HG02678 (cell line): ENCODE measurements at regions not wholly inside any gene's neighbourhood (a gene's known extent, or its start where the extent isn't known, plus 50 kb on each side); places are given as distances from the start of the nearest gene placed in this dataset.
"Not testable (repeated sequence)": the region's sequence is repeated elsewhere in the genome, so short reads cannot be mapped to it uniquely, and the experiment has no call there.

Source experiments
- ATAC-seq: cut with Tn5 transposase; IDR thresholded peaks from one replicate; pipeline ENCODE4 v1.9.1; 2021; ENCODE audit warnings: mild to moderate bottlenecking, moderate library complexity; ENCODE audit not compliant: unreplicated experiment

DNA sequence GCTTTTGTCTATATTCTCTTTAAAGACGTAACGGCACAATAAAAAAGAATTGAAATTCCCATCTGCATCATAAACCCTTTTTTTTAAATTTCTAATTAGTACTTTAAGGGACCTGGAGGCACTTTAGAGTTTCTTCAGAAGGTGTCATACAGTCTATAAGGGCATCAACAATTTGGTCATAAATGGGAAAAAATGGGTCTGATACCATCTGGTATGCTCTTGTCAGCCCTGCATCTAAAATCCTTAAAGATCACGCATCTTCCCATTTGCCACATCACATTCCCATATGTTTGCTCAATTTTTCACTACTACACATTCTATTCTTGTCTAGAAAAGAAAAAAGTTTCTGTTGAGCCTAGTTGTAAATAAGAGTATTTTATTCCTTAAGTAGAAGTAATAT, 53.8 kb downstream of the COX7C start:
- ATAC-seq: no peak

DNA sequence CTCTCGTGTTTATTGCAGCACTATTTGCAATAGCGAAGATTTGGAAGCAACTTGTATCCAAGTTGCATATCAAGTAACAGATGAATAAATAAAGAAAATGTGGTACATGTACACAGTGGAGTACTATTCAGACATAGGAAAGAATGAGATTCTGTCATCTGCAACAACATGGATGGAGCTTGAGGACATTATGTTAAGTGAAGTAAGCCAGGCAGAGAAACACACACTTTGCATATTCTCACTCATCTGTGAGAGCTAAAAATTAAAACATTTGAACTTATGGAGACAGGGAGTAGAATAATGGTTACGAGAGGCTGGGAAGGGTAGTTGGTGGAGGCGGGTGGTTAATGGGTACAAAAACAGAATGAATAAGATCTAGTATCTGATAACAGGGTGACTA, 56.3 kb downstream of the COX7C start:
- ATAC-seq: no peak

DNA sequence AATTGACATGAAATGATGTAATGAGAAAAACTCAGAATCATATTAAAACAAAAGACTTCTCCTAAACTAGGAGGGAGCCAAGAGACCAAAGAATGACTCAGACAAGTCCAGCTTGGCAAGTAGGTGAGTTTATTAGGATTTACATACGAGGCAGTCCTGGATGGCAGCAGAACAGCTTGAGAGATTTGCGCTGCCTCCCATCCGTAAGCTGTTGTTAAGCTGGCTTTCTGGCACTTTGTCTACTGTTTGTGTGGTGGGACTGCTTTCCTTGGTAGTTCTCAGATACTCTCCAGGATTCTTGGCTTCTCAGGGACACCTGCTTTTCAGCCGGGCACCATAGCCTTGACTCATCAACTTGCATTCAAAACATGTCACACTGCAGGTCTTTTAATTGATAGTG, 57.6 kb downstream of the COX7C start:
- no peak for ATAC-seq

DNA sequence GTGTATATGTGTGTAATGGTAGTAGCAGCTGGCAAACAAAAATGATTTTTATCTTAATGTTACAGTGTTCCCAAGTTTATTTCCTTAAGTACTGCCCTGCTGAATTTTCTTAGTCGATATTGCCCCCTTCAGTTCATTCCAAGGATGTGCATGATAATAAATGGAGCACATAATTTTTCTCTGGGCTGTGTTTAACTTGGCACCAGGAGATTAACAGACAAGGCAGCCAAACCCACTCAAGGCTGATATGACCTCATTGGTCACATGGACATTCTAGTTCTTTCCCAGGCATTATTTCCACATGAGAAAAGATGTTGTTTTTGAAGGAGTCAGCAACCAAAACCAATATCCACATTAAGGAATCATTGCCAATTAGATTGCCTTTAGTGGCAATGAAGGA, 61.8 kb downstream of the COX7C start:
- ATAC-seq: peak; percentile 67

DNA sequence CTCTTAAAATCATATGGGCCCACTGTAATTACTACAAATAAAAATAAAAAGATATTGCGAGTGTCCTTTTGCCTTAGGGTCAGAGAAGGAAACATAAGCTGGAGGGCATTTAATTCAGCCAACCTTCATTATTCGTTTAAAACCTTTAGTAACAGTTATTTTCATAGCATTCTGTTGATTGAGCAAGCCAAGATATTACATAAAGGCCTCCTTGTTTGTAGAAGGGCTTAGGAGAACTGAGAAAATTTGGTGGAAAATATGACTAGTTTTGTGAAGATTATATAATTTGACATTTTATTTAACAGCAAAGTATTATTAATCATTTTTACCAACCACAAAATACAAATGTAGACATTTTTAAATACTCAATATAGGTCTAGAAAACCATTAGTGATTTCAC, 62.2 kb downstream of the COX7C start:
- ATAC-seq: no peak

DNA sequence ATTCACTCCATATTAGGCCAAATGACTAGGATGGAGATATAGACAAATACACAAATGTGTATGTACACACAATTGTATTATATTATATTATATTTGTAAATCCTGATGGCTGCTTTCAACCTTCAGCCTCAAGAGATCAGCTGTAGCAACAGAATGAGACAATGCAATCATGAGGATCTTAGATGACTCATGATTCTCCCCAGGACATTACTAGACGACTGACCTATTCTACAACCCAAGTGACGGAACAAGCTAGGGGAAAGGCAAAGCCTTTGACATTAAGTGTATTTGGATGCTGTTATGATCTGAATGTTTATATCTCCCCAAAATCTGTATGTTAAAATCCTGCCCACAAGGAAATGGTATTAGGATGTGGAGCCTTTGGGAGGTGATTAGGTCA, 66.5 kb downstream of the COX7C start:
- ATAC-seq: no peak

DNA sequence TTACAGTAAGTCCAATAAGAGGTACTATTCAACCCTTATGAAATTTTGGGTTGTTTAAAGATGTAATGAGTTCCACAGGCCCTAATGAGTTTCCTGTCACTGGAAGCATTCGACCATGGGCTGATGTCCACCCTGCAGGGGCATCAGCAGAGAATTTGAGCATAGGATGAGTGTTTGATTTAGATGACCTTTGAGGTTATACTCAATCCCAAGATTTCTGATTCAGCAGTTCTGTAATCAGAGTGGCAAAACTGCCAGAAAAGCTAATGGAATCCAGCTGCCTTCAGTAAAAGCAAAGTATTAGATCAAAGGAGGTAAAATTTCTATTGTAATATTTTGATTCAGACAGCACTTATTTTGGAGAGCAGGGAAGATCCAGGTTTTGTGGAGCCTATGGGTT, 68.3 kb downstream of the COX7C start:
- ATAC-seq: no peak

DNA sequence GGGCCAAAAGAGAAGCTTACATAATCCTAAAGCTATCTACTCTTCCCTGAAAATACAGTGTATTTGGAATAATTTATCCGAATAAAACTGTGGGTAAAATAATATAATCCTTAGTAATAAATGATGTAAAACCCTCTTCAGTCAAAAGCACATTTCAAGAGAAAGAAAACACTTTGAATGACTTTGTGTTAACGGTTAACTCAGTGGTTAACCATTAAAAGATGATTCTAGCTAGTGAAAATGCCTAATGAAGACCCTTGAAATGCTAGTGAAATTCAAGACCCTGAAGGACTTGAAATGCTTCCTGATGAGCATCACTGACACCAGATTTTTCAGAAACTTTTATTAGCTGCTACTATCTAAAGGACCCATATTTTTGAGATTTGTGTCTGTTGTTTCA, 70.7 kb downstream of the COX7C start:
- ATAC-seq: no peak

DNA sequence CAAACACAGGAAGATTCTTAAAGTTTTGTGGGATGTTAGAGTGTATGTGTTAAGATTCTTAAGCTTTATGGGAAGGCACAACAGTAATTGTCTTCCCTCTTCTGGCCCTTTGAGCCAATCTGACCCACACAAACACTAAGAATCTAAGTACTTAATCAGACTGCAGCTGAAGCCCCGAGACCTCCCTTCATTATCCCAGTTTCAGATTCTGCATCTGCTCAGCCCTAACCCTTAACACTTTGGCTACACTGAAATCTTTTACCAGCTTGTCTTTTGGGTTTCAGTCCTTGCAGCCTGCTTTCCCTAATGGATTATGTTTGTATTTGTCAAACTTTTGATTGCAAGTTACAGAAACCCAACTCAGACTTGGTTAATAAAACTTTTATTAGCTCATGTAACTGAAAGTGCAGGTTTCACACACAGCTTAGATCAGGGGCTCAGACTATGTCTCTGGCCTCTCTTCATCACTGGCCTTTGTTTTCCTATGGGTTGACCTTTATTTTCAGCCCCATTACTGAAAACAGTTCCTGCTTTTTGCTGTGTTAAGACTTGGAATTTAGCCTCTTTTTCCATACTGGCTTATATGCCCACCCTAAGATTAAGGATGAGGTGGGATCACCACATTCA, 71.5 kb downstream of the COX7C start:
- no peak for ATAC-seq

DNA sequence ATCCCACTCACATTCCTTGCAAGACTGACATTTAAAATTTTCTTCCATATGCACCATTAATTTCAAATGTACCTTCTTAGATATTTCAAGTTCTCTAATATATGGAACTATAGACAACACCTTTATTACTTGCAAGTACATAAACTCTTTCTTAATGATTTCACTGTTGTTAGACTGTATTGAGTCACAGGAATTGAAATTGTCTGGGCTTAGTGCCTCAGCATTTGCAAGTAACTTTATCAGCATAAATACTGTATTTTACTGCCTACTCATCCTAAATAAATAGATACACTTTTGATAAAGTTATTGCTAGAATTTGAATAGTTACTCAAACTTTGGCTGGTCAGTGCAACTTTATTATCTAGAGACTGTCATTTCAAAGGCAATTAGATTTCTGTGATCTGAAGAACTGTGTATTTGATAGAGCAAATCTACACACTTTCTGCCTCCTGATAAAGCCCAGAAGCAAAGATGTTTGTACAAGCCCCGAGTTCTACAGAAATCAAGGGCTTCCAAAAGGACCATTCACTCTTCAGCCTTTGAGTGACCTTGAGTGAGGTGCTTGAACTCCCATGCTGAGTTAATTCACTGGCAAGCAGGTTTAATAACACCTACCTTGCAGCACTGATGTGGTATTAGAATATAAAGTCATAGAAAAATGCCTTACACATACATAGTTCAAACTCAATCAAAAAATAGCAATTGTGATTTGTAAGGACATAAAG, 91.6 kb downstream of the COX7C start:
- ATAC-seq: no peak

DNA sequence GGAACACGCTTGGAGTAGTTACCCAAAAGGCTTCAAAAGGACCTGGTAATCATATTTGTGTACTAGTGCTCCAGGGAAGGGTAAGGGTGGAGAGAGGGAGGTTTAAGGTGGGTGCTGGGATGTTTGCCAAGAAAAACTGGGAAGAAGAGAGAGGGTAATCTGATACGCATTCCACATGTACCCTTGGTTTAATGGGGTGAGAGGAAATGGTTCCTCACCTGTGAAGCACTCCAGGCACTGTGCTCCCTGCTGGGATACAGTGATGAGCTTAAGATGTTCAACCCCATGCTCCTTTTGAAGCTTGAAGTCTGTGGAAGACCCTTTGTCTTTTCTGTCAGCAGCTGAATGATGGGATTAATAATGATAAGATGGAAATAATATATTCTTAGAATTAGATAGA, 98.4 kb downstream of the COX7C start:
- ATAC-seq: no peak

DNA sequence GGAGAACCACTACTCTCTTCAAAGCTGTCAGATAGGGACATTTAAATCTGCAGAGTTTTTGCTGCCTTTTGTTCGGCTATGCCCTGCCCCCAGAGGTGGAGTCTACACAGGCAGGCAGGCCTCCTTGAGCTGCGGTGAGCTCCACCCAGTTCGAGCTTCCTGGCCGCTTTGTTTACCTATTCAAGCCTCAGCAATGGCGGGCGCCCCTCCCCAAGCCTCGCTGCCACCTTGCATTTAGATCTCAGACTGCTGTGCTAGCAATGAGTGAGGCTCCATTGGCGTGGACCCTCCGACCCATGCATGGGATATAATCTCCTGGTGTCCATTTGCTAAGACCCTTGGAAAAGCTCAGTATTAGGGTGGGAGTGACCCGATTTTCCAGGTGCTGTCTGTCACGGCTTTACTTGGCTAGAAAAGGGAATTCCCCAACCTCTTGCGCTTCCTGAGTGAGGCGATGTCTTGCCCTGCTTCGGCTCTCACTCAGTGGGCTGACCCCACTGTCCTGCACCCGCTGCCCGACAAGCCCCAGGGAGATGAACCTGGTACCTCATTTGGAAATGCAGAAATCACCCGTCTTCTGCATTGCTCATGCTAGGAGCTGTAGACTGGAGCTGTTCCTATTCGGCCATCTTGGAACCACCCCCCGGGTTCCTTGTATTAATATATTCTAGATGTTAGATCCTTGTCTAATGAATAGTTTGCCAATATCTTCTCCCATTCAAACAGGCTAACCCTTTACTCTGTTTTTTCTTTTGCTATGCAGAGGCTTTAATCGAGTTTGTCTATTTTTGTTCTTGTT, 113.8 kb downstream of the COX7C start:
- ATAC-seq: not testable (repeated sequence)

DNA sequence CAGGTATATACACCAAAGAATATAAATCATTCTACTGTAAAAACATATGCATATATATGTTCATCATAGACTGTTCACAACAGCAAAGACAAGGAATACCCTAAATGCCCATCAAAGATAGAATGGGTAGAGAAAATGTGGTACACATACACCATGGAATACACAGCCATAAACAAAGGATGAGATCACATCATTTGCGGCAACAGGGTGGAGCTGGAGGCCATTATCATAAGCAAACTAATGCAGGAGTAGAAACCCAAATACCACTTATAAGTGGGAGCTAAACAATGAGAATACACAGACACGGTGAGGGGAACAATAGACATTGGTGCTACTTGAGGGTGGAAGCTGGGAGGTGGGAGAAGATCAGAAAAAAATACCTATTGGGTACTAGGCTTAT, 117.6 kb downstream of the COX7C start:
- no peak for ATAC-seq

DNA sequence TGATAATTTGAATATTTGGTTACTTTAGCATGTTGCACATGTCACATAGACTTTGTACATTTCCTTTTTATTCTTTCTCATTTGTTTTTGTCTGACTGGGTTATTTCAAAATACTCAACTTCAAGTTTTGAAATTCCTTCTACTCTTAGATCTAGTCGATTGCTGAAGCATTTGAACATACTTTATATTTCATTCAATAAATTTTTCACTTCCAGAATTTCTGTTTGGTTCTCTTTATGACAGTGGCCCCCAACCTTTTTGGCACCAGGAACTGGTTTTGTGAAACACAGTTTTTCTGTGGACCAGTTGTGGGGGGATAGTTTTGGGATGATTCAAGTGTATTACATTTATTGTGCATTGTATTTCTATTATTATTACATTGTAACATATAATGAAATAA, 119.8 kb downstream of the COX7C start:
- no peak for ATAC-seq

DNA sequence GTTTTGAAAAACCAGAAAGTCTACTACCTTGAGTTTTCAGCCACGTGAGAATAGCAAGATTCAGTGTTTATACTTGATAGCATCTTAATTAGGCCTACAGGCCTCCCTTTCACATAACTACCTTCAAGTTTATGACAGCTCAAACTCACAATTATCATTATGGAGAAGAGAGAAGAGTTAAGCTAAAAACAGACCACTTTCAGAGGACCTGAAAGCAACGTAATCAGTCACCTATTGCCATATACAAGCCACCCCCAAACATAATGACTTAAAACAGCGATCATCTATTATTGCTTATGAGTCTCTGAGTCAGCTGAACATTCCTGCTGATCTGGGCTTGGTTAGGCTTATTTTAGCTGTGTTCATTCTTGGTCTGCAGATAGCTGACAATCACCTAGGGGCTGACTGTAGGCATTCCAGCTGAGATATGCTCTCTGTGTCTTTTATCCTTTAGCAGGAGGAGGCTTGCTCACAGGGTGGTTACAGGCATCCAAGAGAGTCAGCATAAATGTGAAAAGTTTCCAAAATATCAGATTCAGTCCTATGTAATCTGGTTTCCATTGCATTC, 130.9 kb downstream of the COX7C start:
- ATAC-seq: no peak

DNA sequence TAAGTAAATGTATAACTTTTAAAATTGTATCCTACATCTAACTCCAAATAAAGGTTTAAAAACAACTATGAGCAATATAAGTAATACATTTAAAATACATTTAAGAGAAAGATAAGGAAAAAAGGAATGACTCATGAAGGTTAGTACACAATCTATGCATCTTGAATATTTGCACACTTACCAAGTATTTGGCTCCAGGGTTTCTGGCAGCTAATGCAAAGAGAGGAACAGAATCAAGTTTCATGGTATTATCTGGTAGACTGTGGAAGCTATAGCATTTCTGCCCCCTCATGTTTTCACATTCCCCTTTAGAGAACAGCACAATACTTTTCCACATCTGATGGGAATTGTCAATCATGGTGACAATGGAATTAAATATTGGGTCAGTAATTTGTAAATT, 132.1 kb downstream of the COX7C start:
- no peak for ATAC-seq

DNA sequence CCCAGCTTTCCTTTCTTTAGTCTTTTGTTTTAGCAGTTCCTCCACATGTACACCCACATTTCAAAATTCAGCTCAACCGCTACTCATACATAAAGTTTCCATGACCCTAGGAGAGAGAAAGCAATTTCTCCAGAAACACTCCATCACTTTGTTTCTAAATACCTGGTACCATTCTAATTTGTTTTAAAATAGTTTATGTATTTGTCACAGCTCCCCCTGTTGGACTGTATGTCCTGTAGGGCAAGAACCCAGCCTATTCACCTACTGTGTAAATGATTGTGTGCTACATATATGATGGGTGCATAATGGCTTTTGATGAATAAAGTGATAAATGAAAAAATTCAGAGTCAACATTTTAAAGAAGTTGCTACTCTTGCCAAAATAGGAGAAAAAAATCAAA, 139.1 kb downstream of the COX7C start:
- no peak for ATAC-seq

DNA sequence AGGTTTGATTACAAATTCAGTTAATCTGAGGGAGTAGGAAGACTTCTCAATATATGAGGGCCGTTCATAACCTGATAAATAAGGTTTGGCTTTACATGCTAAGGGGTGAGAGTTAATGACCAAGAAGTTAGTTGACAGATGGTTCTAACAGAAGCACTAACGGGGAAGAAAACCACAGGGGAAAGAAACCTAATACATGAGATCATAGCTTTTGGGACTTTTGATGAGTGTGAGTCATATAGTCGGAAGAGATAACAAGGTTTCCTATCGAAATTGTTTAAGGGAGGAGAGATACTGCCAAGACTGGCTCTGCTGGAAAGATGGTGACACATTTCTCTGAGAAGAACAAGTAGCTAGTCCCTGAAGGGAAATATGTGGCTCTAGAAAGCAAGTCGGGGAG, 140.1 kb downstream of the COX7C start:
- ATAC-seq: no peak

DNA sequence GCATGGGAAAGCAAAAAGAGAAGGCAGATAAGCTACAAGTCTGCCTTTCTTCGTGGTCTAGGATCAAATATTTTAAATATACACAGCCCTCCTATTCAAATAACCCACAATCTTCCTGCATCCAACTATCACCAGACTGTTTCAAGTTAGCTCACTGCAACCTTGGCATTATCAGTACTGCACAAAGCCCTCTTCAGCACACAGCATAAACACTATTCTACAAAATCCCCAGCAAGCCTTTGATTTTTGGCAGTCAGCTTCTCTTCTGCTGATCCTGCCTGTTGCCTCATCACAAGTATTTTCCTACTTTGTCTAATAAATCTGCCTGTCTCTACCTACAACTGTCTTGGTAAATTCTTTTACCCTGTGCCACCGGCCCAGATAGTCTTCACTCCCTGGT, 142.9 kb downstream of the COX7C start:
- no peak for ATAC-seq

DNA sequence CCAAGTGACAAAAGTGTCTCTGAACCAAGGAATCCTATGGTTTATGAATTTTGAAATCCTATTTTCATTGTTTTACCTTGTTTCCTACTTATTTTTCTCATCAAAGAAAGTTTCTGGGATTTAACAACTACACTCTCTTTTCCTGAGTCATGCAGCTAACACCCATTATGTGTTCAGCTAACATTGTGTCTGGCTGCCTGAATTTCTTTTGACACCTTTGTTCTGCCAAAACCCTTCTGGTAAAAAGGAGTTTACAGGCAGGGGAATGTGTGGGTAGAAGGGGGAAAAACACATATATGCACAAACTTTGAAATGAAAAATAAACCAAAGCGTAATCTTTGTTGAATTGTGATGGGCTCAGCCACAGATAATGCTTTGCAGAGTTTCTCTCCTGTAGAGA, 146.2 kb downstream of the COX7C start:
- ATAC-seq: no peak

DNA sequence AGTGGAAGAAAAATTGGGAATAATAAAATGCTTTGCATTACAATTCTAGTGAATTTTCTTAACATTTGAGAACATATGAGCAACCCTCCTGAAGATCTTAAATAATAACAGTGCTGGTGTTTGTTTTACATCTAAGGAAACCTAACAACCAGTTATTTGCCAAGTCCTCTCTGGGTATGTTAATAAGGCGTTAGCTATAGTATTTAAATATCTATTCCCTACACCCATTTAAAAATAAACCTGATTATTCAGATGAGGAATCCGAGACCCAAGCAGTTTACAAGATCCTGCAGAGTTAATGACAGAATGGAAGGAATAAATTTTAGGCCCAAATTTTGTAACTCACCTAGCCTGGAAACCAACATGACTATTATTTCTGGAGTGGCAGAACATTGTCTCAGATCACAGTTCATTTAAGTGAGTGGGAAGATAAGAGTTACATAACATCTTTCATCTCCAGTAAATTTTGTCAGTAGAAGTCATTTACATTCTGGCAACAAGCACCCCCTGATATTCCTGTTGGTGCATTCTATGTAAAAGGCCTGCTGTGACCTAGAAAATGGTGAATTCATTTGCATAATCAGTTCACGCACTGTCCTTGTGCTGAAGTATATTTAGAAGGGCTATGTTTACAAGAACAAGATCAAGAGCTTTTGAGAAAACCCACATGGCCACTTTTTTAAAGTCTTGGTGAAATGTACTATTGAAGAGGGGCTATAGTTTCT, 148.2 kb downstream of the COX7C start:
- ATAC-seq: no peak
